SIG-M5 treated with dmso at 0.1 percent for 504 hours (cell line): ENCODE measurements at regions not wholly inside any gene's neighbourhood (a gene's known extent, or its start where the extent isn't known, plus 50 kb on each side); places are given as distances from the start of the nearest gene placed in this dataset.

Source experiments
- DNase-seq: peaks from one replicate; lab custom pipeline; 2025; ENCODE audit not compliant: unreplicated experiment; lab: John Stamatoyannopoulos, UW

DNA sequence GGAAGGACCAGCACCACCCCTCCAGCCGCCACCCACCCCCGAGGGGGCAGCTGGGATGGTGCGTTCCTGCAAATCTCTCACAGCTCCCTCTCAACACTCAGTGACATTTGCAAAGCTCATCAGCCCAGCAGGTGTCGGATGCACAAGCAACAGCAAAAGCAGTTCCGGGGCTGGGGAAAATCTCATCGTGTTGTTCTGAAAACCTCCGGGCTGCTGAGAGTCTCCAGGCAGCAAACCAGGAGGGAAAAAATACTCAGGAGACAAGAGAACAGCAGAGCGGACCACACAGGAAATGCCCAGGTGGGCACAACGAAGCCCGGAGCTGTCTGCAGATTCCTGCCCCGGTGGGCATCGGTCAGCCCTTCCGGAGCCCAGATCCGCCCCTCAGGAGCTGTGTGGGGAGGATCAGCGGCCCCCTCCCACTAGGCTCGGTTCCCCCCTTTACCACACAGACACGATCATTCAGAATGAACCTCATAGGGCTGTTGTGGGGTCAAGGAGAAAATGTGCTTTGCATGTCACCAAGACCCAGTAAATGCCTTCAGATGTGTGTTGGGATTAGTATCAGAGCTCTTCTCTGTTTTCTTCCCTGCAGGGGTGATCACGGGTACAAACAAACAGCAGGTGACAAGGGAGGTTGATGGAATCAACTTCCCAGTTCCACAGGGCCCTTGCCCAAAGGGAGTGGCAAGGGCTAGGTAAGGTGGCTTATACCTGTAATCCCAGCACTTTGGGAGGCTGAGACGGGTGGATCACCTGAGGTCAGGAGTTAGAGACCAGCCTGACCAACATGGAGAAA is 127.0 kb upstream of the TIAM1 start:
- no peak for DNase-seq

DNA sequence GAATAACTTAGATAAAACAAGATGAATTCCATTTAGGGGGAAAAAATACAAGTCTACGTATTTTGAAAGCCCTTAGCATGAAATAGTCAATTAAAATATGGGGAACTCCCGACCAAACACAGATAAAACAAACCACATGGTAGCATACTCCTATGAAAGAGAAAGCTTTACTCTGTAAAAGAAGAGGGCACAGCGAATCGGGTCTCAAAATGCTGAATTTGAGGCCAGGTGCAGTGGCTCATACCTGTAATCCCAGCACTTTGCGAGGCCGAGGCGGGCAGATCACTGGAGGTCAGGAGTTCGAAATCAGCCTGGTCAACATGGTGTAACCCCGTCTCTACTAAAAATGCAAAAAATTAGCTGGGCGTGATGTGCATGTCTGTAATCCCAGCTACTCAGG is 116.9 kb upstream of the TIAM1 start:
- DNase-seq = no peak

DNA sequence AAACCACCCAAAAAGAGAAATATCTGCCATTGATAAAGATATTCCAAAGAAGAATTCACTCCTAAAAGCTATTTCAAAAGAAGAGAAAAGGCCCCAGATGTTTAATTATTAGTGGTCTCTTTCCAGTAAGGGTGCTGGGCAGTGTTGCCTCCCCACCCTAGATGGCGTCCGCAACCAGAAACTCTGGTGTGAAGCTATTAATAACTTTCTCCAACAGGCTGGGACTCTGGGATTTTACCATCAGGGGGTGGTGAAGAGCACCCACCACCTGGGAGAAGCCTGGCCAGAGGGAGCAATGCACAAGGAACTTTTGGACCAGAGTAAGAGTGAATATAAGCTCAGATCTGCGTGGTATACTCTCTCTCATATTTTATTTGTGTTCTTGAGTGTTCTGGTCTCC is 115.4 kb upstream of the TIAM1 start:
- DNase-seq = no peak

DNA sequence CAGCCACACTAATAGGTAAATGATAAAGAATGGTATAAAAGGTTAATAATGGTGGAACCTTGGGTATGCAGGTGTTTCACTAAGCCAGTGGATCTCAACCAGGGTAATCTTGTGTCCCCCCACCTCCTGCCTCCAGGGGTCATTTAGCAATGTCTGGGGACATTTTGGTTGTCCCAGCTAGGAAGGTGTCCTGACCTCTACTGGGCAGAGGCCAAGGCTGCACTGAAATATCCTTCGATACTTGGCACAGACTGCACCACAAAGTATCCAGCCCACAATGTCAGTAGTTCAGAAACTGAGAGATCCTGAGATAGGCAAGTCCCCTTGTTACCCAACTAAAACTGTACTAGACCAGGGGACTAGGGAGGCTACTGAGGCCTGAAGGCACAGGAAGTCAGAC is 113.6 kb upstream of the TIAM1 start:
- no peak for DNase-seq

DNA sequence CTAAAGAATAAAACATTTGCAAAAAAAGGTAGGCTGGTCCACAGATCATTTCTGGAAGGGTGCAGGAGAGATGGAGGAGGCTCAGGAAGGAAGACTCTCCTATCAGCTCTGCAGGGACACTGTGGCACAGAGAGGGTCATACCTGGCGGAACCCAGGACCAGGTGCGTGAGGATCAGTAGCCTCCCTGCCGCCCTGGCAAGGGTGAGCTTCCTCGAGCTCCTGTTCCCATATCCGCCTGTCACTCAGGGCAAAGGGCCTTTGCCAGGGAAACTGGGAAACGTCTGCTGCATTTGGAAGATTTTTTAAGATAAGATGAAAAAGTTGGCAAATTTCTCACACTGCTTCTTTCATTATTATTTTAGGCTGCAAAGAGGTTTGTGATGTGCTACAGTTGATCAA is 112.1 kb upstream of the TIAM1 start:
- no peak for DNase-seq

GRCh38 chr21:31455506-31455905 is 111.4 kb upstream of the TIAM1 start:
- DNase-seq = no peak

DNA sequence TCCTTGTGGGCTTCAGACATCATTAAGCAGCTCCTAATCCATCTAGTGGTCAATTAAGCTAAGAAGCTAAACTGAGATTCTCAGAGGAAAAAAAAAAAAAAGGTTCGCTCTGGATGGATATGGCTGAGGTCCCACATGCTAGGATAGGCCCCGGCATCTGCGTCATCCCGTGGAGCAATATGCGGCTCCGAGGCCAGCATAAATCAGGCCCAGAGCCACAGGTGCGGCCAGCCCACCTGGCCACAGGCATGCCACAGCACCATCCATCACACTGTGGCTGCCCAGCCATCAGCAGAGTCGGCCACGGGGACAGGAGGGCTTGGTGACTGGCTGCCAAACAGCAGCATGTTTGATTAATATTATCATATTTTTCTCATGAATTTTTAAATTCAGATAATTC is 106.9 kb upstream of the TIAM1 start:
- DNase-seq = no peak

- no peak for DNase-seq
These were observed 106.0 kb upstream of the TIAM1 start for GRCh38 chr21:31449921-31450535.

GRCh38 chr21:31448496-31448895 is 104.4 kb upstream of the TIAM1 start:
- no peak for DNase-seq

GRCh38 chr21:31447505-31447904 is 103.4 kb upstream of the TIAM1 start:
- DNase-seq = no peak

DNA sequence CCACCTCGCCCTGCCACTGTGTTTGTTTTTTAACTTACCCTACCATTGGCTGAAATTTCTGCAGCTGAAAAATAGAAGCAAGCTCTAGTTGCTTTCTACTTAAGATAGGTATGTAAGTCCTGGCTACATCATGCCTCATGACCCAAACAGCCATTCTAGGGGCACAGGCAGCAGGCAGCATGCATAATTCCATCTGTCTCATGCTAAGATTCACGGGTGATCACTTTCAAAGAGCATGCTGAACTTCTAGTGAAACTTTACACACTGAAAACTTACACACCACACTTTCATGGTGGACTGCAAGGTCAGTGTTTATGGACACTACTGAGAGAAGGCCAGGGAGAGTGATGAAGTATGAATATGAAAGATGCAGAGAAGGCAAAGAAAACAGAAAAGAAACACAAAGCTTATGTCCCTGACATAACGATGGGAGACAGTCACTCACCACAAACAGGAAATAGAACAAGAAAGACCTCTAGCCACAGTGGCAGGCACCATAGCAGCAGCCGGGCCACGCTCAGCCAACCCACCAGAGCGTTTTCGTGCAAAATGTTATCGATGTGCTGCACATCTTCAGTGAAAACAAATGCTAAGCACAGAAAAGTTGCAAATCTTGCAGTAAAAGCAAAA is 102.3 kb upstream of the TIAM1 start:
- DNase-seq = no peak

GRCh38 chr21:31445137-31445536 is 101.1 kb upstream of the TIAM1 start:
- DNase-seq = no peak

GRCh38 chr21:31443736-31444521 is 99.9 kb upstream of the TIAM1 start:
- DNase-seq = no peak

GRCh38 chr21:31442339-31442738 is 98.3 kb upstream of the TIAM1 start:
- DNase-seq = no peak

GRCh38 chr21:31429506-31429905 is 85.4 kb upstream of the TIAM1 start:
- DNase-seq = no peak

- DNase-seq = no peak
These were observed 82.3 kb upstream of the TIAM1 start for GRCh38 chr21:31426235-31426797.

GRCh38 chr21:31425138-31425537 is 81.1 kb upstream of the TIAM1 start:
- DNase-seq = no peak

DNA sequence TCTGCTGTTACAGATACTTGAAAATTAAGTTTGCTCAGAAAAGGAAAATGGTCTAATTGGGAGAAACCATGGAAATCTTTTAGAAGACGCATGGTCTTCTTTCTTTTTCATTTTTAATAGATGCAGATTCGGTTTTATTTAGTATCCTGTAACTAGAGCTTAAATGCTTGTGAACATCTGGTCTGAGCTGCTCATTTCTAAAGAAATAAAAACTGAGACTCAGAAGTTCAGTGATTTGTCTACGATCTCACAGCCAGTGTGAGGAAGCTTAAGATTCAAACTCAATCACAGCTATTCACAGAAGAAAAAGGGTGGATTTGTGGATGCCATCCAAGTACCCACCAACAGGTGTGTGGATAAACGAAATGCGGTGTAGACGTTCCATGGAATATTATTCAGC is 80.0 kb upstream of the TIAM1 start:
- DNase-seq = no peak

DNA sequence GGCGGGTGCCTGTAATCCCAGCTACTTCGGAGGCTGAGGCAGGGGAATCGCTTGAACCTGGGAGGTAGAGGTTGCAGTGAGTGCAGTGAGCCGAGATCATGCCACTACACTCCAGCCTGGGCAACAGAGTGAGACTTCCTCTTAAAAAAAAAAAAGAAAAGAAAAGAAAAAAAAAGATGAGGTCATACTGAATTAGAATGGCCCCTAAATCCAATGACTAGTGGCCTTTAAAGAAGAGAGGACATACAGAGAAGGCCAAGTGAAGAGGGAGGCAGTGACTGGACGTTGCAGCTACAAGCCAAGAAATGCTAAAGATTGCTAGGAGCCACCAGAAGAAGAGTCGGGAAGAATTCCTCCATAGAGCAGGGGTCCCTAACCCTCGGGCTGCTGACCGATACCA is 76.9 kb upstream of the TIAM1 start:
- DNase-seq = no peak

DNA sequence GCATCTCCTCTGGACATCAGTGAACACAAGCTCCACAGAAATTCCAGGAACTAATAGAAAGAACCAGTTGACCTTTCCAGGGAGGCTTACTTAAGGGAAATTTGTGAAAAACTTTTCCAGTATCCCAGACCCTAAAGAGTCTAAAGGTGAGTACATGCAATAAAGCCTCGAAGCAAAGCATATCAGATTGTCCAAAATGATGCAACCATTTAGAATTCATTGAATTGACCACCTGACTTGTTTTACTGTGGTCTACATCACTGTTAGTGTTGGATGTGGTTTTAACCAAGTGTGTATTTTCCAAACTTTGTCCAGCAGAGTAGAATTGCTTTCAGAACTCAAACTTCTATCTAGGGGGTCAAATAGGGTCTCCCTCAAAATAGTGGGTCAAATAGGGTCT is 76.3 kb upstream of the TIAM1 start:
- no peak for DNase-seq

DNA sequence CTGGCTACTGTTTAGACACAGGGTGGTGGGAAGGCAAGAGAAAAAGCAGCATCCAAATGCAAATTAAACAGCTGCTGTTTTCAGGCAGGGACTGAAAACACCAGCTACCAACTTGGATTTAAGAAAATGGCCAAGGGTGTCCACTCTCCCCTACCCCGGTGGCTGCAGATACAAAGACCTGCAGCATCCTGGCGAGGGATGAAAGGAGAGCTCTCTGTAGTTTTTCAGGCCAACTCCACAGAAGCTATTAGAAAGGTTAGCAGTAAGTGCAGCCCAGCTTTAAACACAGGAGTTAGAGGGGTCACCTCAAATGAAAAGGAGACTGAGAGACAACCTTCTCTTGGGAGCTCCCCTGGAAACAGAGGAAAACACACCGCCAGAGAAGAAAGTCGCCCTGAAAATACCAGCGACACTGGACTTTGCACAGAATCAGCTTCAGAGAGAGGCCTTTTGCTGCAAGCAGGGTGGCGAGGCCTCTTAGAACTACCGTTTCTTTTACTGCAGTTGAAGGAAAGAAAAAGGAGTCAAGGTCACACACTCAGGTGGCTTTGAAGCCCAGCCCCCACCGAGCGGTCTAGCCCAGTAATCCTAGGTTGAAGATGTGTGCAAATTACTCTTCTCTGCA is 74.4 kb upstream of the TIAM1 start:
- DNase-seq = no peak
